ENCODE measurements at regions not wholly inside any gene's neighbourhood (a gene's known extent, or its start where the extent isn't known, plus 50 kb on each side); places are given as distances from the start of the nearest gene placed in this dataset.

GRCh38 chr16:85380905-85381737 lies 232.0 kb upstream of the GSE1 start:
- no peak for DNase-seq

DNA sequence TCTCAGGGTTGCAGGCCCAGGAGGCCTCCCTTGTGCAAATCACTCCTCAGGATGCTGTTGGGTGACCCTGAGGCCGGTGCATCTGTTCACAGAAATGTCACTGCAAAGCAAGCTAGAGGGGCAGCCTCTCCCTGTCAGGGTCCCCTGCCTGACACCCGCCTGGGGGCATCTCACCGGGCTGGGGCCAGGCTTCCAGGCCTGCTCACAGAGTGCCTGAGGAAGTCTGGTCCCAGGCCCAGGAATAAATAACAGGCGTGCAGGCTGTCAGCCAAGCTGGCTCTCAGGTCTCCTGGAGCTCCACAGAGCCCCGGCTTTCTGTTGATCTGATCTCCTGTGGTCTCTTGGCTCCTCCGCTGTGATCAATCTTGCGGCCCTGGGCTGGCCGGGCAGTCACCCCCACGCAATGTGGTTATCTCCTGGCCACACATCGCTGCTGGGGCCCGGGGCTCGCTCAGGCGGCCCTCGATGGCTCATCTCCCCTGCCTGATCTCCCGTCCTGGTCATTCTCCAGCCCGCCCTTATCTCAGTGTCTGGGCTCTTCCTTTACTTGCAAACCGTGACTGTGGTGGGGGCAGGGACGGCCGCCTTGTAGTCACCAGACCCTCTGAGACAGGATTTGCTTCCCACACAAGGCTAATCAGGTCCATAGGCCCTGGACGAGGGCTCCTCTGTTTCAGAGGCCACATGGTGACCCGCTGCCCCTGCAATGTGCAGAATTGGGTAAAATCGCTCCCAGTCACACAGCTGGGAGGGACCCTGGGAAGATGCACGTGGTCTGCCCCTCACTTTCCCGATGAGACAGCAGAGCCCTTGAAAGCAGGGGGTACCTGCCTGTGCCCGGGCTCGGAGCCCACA lies 231.2 kb upstream of the GSE1 start:
- DNase-seq, result no peak

GRCh38 chr16:85382717-85383118 lies 230.4 kb upstream of the GSE1 start:
- no peak for DNase-seq

DNA sequence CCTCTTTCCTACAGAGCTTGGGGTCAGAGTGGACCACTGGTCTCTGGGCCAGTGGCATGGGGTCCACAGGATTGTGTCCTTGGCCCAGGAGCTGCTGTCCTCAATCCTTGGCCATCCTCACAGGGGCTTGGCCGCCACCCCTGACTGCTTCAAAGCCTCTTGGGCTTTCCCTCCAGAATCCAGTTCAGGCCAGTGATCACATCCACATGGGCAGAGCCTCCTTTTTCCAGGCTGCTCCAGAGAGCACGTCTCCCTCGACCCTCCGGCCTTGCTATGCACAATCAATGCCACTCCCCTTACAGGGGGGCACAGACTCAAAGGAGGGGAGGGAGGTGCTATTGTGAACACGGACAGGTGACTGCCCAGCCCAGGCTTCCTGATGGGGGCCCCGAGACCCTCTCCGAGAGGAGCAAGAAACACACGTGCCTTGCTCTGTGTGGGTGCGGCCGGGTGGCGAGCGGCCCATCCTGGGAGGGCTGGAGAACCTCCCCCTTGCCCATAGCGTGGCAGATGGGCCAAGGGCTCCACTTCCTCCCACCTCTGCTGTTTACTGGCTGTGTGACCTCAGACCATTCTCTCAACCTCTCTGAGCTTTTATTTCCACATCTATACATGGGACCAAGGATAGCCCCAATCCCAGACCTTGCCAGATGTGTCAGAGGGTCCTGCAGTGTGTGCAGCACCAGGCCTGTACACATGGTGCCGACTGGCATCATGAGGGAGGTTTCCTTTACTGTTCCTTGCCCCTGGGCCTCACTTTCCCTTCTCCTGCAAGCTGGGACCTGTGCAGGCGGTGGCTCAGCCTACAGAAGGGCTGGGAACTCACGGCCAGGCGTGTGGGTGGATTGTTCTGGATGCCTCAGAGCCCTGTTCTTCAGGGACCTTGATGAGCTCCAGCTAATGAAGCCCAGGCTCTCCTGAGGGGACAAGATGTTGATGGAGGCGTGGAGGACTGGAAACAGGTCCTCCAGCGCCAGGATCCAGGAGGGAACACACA lies 229.0 kb upstream of the GSE1 start:
- no peak for DNase-seq

DNA sequence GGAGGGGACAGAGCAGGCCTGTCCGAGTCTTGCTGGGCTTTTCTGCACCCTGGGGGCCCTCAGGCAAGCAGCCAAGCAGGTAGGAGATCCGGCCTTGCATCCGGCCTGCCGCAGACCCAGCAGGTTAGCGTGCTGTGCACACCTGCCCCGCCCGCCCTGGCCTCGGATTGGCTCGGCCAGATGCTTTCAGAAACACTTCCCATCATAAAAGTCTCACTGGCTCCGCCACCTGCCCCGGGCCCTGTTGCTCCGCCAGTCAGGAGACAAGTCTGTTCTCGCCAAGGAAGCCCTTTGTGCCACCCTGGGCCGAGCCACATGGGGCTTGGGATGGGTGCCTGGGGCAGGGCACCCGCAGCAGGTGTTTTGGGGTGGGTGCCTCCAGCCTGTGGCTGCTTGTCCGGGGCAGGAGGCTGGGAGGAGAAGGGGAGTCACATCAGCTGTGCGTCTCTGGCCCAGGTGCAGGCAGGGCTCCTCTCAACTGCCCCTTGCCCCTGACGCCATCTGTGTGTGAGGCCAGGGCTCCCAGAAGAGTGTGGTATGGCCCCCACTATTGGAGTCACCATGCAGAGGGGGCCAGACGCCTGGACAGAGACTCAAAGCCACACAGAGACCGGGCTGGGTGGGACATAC lies 228.2 kb upstream of the GSE1 start:
- DNase-seq, result peak; percentile 86 to 92

DNA sequence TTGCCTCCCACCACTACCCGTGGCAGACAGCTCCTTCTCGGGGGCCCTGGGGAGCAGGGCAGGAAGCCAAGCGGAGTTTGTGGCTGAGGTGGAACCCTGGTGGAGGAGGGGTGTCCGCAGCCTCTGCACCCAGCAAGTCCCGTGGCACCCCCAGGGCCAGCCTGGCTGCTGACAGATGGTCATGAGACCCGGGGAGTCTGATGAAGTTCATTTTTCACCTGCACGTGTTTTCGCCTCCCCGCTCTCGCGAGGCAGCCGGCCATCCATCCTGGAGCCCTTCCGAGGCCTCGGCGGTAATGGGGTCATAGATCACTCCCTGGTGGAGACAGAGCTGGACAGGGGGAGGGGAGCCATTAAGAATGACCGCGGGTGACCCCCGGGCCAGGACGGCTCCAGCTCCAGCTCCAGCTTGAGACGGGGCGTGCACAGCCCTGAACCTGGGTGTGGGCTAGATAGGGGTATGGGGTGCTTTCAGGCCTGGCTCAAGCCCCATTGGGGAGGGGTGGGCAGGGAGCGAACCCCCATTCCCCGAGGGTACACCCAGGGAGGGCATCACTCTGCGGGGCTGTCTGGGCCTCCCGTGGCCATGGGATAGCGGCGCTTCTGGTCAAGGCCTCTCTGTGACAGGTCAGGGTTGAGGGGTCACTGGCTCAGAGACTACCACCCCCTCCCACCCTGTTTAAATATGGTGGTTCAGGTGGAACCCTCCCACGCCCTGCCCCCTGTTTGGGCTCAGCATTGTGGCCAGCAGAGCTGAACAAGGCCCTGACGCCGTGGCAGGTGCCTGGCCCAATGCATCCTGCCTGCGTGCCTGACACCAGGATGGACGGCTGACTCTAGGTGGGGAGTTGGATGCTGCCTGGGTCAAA lies 227.4 kb upstream of the GSE1 start:
- no peak for DNase-seq

GRCh38 chr16:85386467-85387170 lies 226.5 kb upstream of the GSE1 start:
- no peak for DNase-seq

DNA sequence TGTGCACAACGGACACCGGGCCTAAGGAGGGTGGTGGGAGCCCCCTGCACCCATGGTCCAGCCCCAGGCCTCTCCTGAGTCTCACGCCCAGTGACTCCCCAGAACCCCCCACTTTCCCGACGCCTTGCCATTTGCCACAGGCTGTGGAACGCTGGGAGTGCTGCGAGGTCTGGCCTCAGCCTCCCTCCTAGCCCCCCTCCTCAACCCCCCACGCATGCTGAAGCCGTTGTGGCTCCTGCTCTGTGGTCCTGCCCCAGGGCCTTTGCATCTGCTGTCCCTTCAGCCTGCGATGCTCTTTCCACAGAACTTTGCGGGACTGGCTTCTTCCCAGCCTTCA lies 226.0 kb upstream of the GSE1 start:
- no peak for DNase-seq

GRCh38 chr16:85387731-85388295 lies 225.3 kb upstream of the GSE1 start:
- DNase-seq, result no peak

DNA sequence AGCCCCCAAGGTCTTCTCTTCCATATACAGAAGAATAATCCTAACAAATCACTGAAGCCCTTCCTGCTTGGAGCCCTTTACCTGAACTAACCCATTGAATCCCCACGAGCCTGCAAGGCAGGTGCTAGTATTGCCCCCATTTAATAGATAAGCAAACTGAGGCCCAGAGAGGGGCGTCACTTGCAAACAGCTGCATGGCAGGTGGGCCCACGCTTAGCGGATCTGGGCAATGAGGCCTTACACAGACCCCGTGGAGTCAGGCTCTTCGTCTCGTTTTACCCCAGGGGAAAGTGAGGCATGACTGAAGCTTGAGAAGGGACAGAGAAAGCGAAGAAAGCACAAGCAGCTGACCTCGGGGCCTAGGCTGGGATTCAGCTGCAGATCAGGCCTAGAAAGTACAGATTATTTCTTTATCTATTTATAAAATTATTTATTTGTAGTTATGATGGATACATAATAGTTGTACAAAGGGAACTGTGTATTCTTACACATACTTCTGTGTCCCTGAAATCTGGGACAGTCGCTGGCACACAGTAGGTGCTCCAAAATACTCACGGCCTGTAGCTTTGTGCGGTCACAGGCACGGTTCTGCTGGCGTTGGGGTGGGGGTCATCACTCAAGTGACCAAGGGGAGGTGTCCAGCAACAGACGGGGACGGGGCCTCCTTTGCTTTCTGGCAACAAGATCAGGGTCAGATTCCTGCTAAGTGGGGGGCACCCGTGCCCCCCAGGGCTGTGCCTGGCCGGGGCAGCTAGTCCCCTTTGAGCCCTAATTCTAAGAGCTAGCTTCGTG lies 223.2 kb upstream of the GSE1 start:
- DNase-seq, result no peak

DNA sequence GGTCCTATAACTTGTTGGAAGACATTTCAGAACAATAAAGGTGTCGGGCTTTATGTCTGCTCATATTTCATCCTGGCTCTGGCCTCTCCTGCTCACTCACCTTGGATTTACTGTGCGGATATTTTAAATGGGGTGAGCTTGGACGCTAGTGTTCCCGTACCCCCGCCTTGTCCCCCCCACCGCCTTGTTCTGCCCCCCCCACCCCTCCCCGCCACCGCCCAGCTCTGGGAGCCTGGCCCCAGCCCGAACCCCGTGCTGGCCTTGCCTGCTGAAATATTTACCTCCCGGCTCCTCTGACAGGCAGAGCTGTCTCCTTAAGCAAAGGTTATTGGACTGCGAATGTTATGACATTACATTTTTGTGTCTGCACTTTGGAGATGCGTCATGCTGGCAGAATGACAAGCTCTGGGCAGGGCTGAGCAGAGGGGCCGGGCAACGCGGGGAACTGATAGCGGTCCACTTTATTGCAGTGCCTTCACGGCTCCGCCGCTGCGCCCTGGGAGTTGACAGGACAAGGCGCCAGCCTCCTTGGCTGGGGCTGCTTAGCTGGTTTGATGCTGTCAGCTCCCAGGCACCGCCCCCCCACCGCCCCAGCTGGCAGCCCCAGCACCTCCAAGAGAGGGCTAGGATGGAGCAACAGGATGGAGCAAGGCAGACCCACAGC lies 222.5 kb upstream of the GSE1 start:
- peak; percentile 9 to 58 for DNase-seq

DNA sequence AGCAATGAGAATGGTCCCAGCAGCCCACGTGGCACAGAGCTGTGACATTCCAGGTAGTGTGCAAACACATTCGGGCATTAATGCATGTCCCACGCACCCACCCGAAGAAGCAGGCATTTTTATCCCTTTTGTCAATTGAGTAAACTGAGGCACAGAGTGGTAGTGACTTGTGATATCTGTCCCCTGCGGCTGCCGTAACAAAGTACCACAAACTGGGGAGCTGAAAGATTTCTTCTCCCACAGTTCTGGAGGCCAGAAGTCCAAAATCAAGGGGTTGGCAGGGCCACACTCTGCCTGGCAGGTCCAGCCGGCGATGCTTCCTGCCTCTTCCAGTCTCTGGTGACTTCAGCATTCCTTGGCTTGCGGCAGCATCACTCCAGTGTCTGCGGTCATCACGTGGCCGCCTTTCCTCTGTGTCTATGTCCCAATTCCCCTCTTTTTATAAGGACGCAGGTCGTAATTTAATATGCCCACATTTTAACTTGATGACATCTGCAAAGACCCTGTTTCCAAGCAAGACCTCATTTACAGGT lies 221.9 kb upstream of the GSE1 start:
- DNase-seq, result no peak

DNA sequence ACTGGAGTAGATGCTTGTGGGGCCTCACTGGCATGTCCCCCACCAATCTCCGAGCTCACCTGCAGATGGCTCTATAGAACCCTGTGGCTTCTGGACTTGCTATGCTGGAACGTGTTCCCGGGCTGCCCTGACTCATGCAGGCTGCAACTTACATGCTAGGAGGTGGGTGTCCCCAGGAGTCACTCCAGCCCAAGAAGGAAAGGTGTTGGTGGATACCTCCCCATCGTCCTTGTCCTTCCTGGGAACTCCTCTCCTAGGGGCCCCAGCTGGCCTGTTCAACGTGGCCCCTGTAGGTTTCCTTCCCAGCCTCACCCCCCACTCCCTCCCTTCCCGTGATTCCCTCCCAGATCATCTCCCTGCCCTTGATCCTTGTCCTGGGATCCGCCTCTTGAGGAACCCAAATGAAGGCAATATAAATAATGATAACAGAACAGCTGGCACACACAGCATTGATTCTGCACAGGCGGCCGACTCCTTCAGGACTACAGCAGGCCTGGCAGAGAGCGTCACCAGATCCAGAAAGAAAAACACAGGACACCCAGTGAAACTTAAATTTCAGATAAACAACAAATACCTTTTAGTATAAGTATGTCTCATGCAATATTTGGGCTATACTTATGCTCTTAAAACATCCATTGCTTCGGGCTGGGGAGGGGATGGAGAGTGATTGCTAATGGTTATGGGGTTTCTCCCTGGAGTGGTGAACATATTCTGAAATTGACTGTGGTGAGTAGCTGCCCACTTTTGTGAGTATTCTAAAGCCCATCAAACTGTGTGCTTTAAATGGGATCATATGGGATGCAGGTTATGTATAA lies 221.1 kb upstream of the GSE1 start:
- no peak for DNase-seq

GRCh38 chr16:85392756-85393673 lies 220.1 kb upstream of the GSE1 start:
- no peak for DNase-seq

- DNase-seq, result peak in 1 of 2 experiments; percentile 74
These were observed 219.3 kb upstream of the GSE1 start for GRCh38 chr16:85393674-85394451.
